ENCODE measurements at regions not wholly inside any gene's neighbourhood (a gene's known extent, or its start where the extent isn't known, plus 50 kb on each side); places are given as distances from the start of the nearest gene placed in this dataset.
A peak's percentile ranks its signal among the peaks of the same experiment; 100 is the strongest.

GRCh38 chr13:70362820-70363570, 254.7 kb upstream of the KLHL1 start:
- DNase-seq, result no peak

- no peak for DNase-seq
Measured at GRCh38 chr13:70357031-70357430, 248.8 kb upstream of the KLHL1 start.

GRCh38 chr13:70353096-70353495, 244.8 kb upstream of the KLHL1 start:
- DNase-seq, result no peak

- DNase-seq, result no peak
Measured at GRCh38 chr13:70347947-70348620, 239.8 kb upstream of the KLHL1 start.

- no peak for DNase-seq
Measured at GRCh38 chr13:70339738-70340137, 231.5 kb upstream of the KLHL1 start.

GRCh38 chr13:70338609-70339008, 230.4 kb upstream of the KLHL1 start:
- DNase-seq, result no peak

GRCh38 chr13:70336866-70337265, 228.6 kb upstream of the KLHL1 start:
- no peak for DNase-seq

GRCh38 chr13:70333752-70334151, 225.5 kb upstream of the KLHL1 start:
- no peak for DNase-seq

GRCh38 chr13:70330697-70331361, 222.6 kb upstream of the KLHL1 start:
- no peak for DNase-seq

- DNase-seq, result no peak
Measured at GRCh38 chr13:70324519-70324918, 216.3 kb upstream of the KLHL1 start.

GRCh38 chr13:70311191-70311590, 202.9 kb upstream of the KLHL1 start:
- no peak for DNase-seq

- DNase-seq, result no peak
Measured at GRCh38 chr13:70310396-70311119, 202.3 kb upstream of the KLHL1 start.

GRCh38 chr13:70297189-70297616, 189.0 kb upstream of the KLHL1 start:
- DNase-seq, result no peak

GRCh38 chr13:70284371-70284770, 176.1 kb upstream of the KLHL1 start:
- no peak for DNase-seq

- DNase-seq, result no peak
Measured at GRCh38 chr13:70275841-70276240, 167.6 kb upstream of the KLHL1 start.

GRCh38 chr13:70255406-70255991, 147.2 kb upstream of the KLHL1 start:
- no peak for DNase-seq

GRCh38 chr13:70253834-70254233, 145.6 kb upstream of the KLHL1 start:
- DNase-seq, result peak; percentile 63

- no peak for DNase-seq
Measured at GRCh38 chr13:70253411-70253810, 145.2 kb upstream of the KLHL1 start.

- no peak for DNase-seq
Measured at GRCh38 chr13:70249332-70250064, 141.2 kb upstream of the KLHL1 start.

GRCh38 chr13:70237131-70237530, 128.9 kb upstream of the KLHL1 start:
- no peak for DNase-seq

- DNase-seq, result no peak
Measured at GRCh38 chr13:70235565-70235964, 127.3 kb upstream of the KLHL1 start.

GRCh38 chr13:70223911-70224310, 115.7 kb upstream of the KLHL1 start:
- DNase-seq, result no peak

Data from DMS79 treated with DMSO at 0.1 percent for 48 hours (cell line).